HG03064 (cell line): ENCODE measurements at regions not wholly inside any gene's neighbourhood (a gene's known extent, or its start where the extent isn't known, plus 50 kb on each side); places are given as distances from the start of the nearest gene placed in this dataset.
A peak's percentile ranks its signal among the peaks of the same experiment; 100 is the strongest.
"Not testable (repeated sequence)": the region's sequence is repeated elsewhere in the genome, so short reads cannot be mapped to it uniquely, and the experiment has no call there.

ENCODE experiments used
- ATAC-seq: cut with Tn5 transposase; IDR thresholded peaks from one replicate; pipeline ENCODE4 v1.9.1; 2021; ENCODE audit warnings: low read depth; ENCODE audit not compliant: unreplicated experiment

DNA sequence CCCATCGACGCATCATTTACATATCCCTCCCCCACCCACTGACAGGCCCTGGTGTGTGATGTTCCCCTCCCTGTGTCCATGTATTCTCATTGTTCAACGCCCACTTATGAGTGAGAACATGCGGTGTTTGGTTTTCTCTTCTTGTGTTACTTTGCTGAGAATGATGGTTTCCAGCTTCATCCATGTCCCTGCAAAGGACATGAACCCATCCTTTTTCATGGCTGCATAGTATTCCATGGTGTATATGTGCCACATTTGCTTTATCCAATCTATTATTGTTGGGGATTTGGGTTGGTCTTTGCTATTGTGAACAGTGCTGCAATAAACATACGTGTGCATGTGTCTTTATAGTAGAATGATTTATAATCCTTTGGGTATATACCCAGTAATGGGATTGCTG, 243.3 kb downstream of the TTC6 start:
- not testable (repeated sequence) for ATAC-seq

DNA sequence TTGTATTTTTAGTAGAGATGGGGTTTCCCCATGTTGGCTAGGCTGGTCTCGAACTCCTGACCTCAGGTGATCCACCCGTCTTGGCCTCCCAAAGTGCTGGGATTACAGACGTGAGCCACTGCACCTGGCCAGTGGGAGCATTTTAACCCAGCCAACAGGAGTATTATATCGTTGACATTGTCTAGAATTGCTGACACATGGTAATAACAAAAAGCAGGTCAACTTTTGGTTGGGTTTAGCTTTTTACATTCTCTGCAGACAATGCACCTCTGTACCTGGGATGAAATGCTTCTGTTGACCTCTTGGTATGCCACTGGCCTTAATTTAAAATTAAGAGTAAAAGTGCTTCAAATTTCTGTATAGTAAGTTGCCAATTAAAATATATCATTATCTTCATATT, 245.6 kb downstream of the TTC6 start:
- not testable (repeated sequence) for ATAC-seq

DNA sequence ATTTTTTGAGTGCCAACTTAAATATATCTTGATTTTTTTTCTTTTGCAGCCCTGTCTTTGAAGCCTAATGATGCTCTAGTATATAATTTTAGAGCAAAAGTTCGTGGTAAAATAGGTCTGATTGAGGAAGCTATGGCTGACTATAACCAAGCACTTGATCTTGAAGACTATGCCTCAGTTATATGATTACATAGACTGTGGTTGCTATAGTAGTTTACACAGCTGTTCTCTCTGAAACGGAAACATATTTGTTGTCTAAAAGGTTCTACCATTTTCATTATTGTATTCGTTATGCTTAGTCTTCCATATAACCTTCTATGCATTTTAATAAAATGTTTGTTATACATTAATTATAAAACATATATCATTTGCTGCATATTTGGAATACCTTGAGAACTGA, 246.7 kb downstream of the TTC6 start:
- no peak for ATAC-seq

DNA sequence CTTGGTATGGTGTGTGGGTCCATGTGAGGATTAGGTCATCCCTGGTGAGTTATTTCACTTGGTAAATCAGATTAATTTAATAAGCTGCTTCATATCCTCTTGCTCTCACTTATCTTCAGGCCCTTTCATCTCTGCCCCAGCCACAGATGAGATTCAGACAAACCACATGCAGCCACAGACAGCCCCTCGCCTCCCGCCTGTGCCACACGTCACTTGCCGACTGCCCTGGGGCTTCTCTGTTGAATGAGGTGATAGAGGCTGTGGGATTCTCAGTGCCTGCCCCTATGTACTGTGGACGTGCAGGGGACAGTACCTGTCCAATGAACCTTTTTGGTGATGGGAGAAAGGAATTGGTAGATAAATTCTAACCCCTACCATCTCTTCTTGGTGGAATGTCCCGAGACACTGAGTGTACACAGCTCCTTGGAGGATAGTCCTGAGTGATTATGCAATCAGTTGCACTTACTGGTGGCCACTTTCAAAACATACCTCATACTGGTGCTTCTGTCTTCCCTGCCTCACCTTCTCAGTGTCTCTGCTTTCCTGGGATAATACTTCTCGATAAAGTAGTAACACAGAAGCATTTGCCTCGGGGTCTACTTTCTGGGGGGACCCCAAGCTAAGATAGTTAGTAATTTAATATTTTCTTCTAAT, 248.7 kb downstream of the TTC6 start:
- ATAC-seq = no peak

DNA sequence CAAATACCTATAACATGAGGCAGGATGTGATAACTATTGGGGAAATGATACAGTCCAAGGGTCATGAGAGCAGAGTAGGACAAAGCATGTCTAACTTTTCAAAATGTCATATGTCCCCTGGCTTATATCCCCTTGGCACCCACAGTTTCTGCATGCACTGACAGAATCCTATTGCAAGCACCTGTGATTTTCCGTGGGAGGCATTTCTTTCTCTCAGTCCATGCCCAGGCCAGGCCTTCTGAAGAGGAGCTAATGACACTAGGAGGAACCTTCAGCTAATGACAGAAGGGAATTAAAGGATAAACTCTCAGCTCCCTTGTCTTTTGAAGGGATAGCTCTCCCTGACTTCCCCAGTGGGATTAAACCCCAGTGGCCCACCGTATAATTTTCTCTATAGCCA, 249.2 kb downstream of the TTC6 start:
- ATAC-seq = no peak

DNA sequence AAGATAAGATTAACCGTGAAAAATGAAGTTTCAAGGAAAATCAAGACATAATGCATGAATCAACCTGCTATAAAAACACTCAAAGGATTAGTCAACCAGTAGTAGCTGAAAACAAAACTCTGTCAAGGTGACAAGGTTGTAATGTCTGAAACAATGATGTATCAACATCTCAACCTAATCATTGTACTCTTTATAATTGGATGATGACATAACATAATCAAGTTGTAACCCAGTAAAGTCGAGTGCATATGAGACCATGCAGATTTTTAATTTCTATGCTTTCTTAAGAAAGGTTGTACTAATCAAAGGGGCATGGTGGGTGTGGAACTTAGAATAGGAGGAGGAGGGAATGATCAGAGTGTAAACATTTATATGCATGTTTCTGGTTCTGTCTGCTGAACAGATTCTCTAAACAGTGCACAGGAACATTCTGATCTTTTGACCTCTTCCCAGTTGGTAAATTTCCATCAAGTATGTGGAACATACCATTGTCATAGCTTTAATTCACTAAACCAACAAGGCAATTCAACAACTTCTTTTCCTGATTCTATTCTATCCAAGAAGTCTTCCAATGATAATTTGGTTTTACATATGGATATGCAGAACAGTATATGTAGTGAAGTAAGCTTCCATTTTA, 253.7 kb downstream of the TTC6 start:
- no peak for ATAC-seq

DNA sequence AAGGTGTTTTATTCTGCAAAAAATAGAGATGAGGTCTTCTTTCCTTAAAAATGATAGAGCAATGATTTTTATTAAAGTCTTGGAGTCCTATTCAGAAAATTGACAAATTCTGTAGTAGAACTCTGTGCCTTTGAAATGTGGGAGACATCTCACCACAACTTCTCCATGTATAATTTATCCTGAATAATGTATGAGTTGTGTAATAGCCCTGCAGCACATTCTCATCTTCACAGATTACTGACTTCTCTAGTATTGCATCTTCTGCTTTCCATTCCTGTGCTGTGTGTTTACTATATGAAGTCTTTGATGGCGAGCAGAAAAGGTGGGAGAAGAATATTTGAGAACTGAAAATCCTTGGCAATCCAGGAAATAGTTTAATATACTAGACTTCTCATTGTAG, 255.6 kb downstream of the TTC6 start:
- ATAC-seq = no peak

DNA sequence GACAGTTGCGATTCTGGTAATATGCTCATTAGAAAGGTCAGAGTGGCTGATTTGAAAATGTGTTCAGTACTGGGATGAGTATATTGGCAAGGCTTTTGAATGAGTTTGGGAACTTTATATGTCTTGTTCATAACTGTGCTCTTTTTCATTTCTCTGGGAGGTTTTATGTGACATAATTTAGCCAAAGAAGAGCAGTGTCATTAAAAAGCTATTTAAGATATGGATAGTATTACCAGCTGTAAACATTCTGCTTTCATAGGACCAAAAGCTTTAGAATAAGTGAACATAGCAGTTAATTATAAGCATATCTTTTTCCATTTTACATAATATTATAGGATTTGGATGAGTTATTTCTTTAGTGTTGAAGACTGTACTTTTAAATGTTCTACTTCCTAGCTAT, 260.4 kb downstream of the TTC6 start:
- ATAC-seq = no peak

DNA sequence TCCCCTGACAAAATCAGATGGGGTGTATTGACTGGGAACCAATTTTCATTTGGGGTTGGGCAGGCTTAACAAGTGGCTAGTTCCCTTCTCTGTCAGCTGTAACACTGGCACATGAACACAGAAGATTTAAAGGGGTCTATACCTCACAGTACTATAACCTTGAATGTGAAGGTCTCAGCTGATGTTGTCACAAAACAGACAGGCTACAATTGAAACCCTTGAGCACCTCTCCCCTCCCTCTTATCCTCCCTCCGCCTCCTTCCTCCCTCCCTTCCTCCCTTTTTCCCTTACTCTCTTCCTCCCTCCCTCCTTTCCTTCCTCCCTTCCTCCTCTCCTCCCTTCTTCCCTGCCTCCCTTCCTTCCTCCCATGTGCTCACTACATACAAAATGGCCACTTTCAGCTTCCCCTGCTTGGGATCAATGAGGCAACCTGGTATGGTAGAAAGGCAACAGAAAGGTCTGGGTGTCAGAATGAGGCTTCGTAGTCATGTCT, 262.4 kb downstream of the TTC6 start:
- no peak for ATAC-seq

DNA sequence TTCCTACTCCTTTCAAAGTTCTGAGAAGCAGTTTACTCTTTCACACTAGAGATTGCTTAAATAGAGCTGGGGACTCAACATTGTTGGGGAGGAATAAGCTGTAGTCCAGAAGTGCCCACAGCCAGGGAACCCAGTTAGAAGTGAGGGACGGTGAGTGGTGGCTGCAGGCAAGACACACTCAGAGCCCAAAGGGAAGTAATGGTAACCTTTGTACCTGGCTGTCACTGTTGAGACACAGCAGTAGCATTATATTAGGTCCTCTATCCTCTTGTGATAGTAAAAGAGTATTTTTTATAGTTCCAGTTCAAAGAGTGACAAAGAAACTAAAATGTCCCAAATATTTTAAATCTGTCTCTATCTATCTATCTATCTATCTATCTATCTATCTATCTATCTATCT, 263.3 kb downstream of the TTC6 start:
- ATAC-seq = no peak

DNA sequence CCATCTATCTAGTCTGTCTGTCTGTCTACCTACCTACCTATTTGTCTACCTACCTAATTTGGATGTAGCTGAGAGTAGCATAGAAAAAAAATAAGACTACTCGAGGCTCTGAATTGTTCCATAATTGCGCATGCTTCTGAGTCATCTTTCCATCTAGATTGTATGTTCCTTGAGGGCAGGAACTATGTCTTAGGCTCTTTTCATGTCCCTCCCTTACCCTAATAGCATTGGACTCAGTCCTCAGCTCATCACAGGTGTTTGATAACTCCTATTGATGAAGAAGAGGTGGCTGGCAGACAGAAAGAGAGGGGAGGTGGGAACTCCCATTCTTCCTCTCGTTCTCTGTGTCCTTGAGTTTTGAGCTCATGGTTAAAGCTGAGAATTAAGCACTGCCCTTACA, 263.7 kb downstream of the TTC6 start:
- no peak for ATAC-seq

DNA sequence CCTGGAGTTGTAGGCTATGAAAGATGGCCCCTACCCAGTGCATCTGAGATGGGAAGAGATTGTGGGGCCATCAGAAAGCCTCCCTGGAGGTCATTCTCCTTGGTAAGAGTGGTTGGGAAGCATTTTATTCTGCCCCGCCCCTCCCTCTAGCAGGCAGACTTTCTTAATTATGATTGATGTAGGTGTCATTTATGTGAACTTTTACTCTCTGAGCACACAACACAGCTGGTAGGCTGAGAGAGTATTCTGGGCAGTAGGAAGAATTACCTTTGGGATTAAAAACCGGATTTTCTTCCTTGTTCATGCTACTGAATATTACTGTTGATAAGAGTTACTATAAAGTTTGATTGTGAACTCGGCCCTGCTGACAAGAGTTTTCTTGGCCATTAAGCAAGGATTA, 266.8 kb downstream of the TTC6 start:
- ATAC-seq = no peak

DNA sequence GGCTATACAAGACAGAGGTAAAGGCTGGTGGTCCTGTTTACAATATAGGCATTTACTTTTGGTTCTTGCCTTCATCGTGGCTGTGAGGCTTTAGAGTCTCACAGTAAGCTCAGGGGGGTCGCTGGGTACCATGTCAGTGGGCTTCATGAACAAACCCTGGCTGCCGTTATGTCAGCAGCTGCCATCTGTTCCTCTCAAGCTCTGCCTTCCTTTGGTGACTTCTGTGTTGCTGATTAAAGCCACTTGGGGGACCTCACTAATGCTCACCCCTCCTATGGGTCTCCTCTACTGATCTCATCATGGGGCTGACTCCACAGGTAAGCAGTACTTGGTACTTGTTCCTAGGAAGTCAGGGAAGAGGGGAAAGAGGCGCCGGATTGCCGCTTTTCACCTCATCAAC, 268.7 kb downstream of the TTC6 start:
- ATAC-seq = no peak

DNA sequence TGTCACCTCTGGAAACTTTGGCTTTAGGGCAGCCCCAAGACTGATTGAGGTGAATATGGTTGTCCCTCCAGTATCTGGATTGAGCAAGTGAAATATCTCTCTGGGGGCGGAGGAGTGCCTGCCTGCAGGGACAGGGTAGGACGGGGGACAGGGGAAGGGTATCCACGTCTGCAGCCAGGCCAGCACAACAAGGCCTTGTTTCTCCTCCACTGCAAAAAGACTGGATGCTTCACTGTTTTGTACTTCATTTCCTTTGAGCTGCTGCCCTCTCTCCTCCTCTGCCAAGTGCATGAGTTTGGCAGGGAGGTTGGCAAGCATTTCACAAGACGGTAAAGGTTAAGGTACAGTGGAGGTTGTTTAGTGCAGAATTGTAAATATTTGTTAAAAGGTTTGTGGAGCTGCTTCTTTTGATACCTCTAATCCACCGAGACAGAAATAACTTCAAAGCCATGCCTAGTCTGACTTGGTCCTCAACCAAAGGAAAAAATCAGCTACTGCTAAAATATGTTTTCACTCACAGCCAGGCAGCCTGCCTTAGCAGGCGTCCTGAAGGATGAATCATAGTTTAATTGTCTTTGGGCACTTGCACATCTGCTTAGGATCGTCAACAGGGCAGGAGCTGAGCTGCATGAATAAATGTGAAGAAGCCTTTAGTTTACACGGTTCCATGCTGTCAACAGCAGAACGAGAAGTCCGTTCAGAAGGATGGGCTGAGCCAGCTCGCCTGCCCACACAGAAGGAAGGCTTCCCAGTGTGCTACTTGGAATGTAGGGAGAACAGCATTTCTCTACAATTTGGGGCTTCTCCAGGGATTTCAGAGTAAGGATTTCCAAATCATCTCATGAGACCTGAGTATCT, 269.7 kb downstream of the TTC6 start:
- no peak for ATAC-seq

DNA sequence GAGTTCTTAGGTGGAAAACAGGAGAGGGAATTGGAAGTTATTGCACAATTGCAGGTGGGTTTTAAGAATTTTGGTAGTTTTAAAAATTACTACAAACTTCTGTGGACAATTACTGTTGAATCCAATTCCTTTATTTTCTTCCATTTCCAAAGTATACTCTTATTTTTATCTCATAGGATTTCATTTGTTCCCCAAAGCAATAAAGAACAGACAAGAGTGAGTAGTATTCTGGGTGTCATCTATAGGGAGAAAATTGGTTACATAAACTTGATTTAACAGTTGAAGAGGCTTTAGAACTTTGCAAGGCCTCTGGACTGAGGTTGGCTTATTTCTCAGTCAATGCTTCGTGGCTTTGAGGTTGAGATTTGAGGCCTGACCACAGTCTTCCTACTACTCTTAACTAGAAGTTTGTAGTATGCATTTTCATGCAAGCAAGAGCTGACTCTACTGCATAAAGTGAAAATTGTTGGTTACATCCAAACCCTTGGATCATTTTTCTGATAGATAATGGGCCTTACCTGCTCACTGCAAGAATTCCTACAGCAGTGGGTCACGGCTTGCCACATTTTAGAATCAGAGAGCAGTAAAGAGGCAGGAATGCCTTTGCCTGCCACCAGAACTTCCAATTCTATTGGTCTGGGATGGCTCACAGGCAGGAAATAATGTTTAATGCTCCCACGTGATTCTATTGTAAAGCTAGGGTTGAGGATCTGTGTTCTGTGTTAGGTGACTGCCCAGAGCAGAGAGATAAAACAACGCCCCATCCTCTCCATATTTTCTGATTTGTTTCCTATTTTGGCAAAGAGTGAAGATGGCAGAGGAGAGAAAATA, 270.5 kb downstream of the TTC6 start:
- no peak for ATAC-seq

DNA sequence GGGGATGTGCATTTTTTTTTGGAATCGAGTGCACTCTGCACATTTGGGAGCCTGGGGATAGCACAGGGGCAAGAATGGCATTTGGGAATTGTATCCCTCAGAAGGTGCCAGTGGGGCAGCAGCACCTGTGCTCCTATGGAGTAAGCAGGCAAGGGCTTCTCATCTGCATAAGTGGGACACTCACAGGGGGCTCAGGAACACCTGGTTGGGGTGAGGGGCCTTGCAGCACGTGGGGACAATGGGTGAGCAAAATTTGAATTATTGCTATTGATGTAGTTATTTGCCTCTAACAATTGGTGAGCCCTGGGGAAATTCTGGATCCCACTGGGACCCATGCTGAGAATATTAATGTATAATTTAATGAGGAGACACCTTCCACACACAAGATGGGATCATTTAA, 274.2 kb downstream of the TTC6 start:
- ATAC-seq = no peak

DNA sequence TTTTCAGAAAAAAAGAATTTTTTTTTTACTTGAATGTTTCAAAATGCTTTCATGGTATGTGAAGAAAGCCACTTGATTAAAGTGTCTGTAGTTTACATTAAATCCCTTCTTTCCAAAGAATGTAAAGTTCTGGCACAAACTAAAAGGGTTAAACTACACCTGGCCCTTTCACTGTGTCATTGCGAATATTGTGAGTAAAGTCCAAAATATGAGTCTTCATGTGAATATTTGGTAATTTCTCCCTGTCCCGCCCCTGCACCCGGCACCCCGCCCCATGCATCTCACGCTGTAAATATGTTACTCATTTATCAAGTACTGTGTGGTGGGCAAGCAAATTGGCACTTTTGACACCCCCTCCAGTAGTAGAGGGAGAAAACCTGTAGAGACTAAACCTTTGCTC, 274.7 kb downstream of the TTC6 start:
- no peak for ATAC-seq

DNA sequence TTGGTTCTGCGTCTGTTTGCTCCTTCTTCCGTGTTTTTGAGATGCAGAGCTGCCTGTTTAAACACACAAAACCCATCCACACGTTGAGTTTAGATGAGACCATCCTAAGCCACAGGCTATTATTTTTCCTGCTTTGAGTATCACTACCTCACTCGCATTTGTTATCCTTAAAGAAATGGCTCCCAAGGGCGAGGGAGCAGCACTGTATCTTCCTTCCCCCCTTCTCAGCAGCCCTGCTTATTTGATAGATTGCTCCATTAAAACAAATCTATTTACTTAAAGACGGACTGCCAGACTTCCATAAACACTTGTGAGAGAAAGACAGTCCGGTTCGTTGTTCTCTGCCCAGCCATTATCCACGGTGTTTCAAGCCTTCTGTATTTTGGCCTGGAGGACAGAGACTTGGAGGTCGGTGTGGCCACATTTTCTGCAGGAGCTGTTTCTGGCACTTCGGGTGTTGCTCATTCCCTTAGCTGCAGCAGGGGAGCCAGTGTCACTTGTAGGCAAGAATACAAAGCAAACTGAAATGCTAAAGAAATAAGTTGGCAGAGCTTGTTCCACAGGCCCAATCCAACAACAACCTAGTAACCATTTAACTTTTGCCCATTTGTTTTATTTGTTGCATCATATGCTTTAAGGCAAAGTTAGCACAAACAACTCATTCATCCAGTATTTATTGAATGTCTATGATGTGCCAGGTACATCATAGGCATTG, 275.4 kb downstream of the TTC6 start:
- no peak for ATAC-seq

DNA sequence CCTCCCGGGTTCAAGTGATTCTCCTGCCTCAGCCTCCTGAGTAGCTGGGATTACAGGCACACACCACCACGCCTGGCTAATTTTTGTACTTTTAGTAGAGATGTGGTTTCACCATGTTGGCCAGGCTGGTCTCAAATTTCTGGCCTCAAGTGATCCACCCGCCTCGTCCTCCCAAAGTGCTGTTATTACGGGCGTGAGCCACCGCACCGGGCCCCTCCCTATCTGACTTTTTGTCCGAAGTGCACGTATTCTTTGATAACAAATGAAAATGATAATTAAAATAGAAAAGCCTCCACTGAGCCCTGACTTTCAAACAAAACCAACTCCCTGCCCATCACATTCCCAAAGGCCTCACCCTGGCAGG, 278.6 kb downstream of the TTC6 start:
- not testable (repeated sequence) for ATAC-seq

DNA sequence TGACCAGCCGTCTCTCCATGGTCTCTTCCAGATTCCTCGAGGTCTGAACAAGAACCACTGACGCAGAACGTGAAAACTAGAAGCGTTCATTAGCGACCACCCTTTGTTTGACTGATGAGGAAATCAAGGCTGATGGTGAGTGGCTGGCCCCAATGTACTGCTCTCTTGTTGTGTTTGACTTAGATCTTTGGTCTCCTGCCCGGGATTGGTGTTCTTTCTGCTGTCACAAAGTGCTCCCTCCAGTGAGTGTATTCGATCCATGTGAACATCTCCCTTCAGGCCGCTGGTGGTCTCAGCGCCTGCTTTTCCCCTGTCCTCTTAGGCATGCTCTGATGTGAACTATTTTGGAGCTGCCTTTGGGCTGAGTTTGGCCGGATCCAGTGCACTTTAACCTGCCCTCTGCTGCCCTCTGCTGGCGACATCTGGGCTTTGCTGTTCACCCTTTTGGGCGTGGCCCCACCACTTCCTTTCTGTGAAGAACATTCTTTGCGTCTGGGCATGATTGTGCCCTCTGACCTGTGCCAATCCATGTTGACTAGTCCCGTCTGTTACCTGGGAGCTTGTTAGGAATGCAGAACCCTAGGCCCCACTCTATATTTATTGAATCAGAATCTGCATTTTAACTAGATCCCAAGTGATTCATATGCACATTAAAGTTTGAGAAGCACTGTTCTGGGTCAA, 279.1 kb downstream of the TTC6 start:
- ATAC-seq = peak; percentile 89
